ENCODE measurements at regions not wholly inside any gene's neighbourhood (a gene's known extent, or its start where the extent isn't known, plus 50 kb on each side); places are given as distances from the start of the nearest gene placed in this dataset.

GRCh38 chr15:39209548-39210211, 371.2 kb upstream of the THBS1 start:
- H3K9me3 Mint-ChIP-seq: peaks cover 10% of the 10 kb centered on the region
- H3K36me3 Mint-ChIP-seq: no peaks in the 10 kb centered on the region
- no peak overlapping the region for H3K4me3 Mint-ChIP-seq
- H3K4me1 Mint-ChIP-seq: no peaks in the 10 kb centered on the region
- no peak for DNase-seq
- H3K27ac Mint-ChIP-seq: no peak overlapping the region
- peaks cover 14% of the 10 kb centered on the region for H3K27me3 Mint-ChIP-seq

- no peaks in the 10 kb centered on the region for H3K4me1 Mint-ChIP-seq
- H3K9me3 Mint-ChIP-seq: peaks cover 10% of the 10 kb centered on the region
- peaks cover 20% of the 10 kb centered on the region for H3K27me3 Mint-ChIP-seq
- H3K36me3 Mint-ChIP-seq: no peaks in the 10 kb centered on the region
- DNase-seq: no peak
- no peak overlapping the region for H3K4me3 Mint-ChIP-seq
- no peak overlapping the region for H3K27ac Mint-ChIP-seq
Measured at GRCh38 chr15:39211108-39211979, 369.5 kb upstream of the THBS1 start.

- Mint-ChIP-seq H3K4me3 (no peak overlapping the region), H3K4me1 (no peaks in the 10 kb centered on the region), H3K27ac (no peak overlapping the region), H3K9me3 (peaks cover 10% of the 10 kb centered on the region), H3K27me3 (peaks cover 30% of the 10 kb centered on the region), H3K36me3 (no peaks in the 10 kb centered on the region)
- no peak for DNase-seq
Measured at GRCh38 chr15:39213385-39213840, 367.5 kb upstream of the THBS1 start.

- H3K9me3 Mint-ChIP-seq: peaks cover 10% of the 10 kb centered on the region
- no peaks in the 10 kb centered on the region for H3K4me1 Mint-ChIP-seq
- H3K27me3 Mint-ChIP-seq: peaks cover 40% of the 10 kb centered on the region
- no peak overlapping the region for H3K4me3 Mint-ChIP-seq
- H3K27ac Mint-ChIP-seq: no peak overlapping the region
- no peak for DNase-seq
- no peaks in the 10 kb centered on the region for H3K36me3 Mint-ChIP-seq
Measured at GRCh38 chr15:39215015-39215414, 365.9 kb upstream of the THBS1 start.

GRCh38 chr15:39216816-39217215, 364.1 kb upstream of the THBS1 start:
- Mint-ChIP-seq H3K36me3 (no peaks in the 10 kb centered on the region), H3K4me3 (no peak overlapping the region), H3K27ac (no peak overlapping the region), H3K27me3 (peaks cover 45% of the 10 kb centered on the region), H3K9me3 (peaks cover 3% of the 10 kb centered on the region), H3K4me1 (no peaks in the 10 kb centered on the region)
- DNase-seq: no peak

- peaks cover 32% of the 10 kb centered on the region for H3K27me3 Mint-ChIP-seq
- H3K9me3 Mint-ChIP-seq: peaks cover 1% of the 10 kb centered on the region
- no peaks in the 10 kb centered on the region for H3K36me3 Mint-ChIP-seq
- DNase-seq: no peak
- no peak overlapping the region for H3K4me3 Mint-ChIP-seq
- no peak overlapping the region for H3K27ac Mint-ChIP-seq
- no peaks in the 10 kb centered on the region for H3K4me1 Mint-ChIP-seq
Measured at GRCh38 chr15:39219608-39220007, 361.3 kb upstream of the THBS1 start.

GRCh38 chr15:39226169-39226937, 354.5 kb upstream of the THBS1 start:
- no peak for DNase-seq
- Mint-ChIP-seq H3K4me3 (no peak overlapping the region), H3K27me3 (peaks cover 10% of the 10 kb centered on the region), H3K27ac (no peak overlapping the region), H3K4me1 (no peaks in the 10 kb centered on the region), H3K36me3 (no peaks in the 10 kb centered on the region), H3K9me3 (peaks cover 1% of the 10 kb centered on the region)

GRCh38 chr15:39227001-39227400, 353.9 kb upstream of the THBS1 start:
- Mint-ChIP-seq H3K27me3 (peaks cover 10% of the 10 kb centered on the region), H3K4me3 (no peak overlapping the region), H3K4me1 (no peaks in the 10 kb centered on the region), H3K9me3 (peaks cover 1% of the 10 kb centered on the region), H3K27ac (no peak overlapping the region), H3K36me3 (no peaks in the 10 kb centered on the region)
- no peak for DNase-seq

- DNase-seq: no peak
- Mint-ChIP-seq H3K4me3 (no peak overlapping the region), H3K27me3 (peaks cover 13% of the 10 kb centered on the region), H3K27ac (no peak overlapping the region), H3K4me1 (no peaks in the 10 kb centered on the region), H3K9me3 (peaks cover 1% of the 10 kb centered on the region), H3K36me3 (no peaks in the 10 kb centered on the region)
Measured at GRCh38 chr15:39228889-39229288, 352.0 kb upstream of the THBS1 start.

GRCh38 chr15:39230205-39230907, 350.5 kb upstream of the THBS1 start:
- H3K4me3 Mint-ChIP-seq: no peak overlapping the region
- H3K36me3 Mint-ChIP-seq: no peaks in the 10 kb centered on the region
- DNase-seq: no peak
- H3K27ac Mint-ChIP-seq: no peak overlapping the region
- H3K27me3 Mint-ChIP-seq: peaks cover 13% of the 10 kb centered on the region
- no peaks in the 10 kb centered on the region for H3K4me1 Mint-ChIP-seq
- no peaks in the 10 kb centered on the region for H3K9me3 Mint-ChIP-seq

- Mint-ChIP-seq H3K9me3 (no peaks in the 10 kb centered on the region), H3K27me3 (peaks cover 13% of the 10 kb centered on the region), H3K4me3 (no peak overlapping the region), H3K36me3 (no peaks in the 10 kb centered on the region), H3K4me1 (no peaks in the 10 kb centered on the region), H3K27ac (no peak overlapping the region)
- no peak for DNase-seq
Measured at GRCh38 chr15:39230908-39231285, 350.0 kb upstream of the THBS1 start.

- Mint-ChIP-seq H3K27ac (no peak overlapping the region), H3K4me3 (no peak overlapping the region), H3K4me1 (no peaks in the 10 kb centered on the region), H3K27me3 (peaks cover 4% of the 10 kb centered on the region), H3K9me3 (no peaks in the 10 kb centered on the region), H3K36me3 (no peaks in the 10 kb centered on the region)
- no peak for DNase-seq
Measured at GRCh38 chr15:39232512-39232911, 348.4 kb upstream of the THBS1 start.

- H3K4me3 Mint-ChIP-seq: no peak overlapping the region
- no peak for DNase-seq
- H3K4me1 Mint-ChIP-seq: no peaks in the 10 kb centered on the region
- H3K27me3 Mint-ChIP-seq: peaks cover 4% of the 10 kb centered on the region
- H3K9me3 Mint-ChIP-seq: no peaks in the 10 kb centered on the region
- H3K27ac Mint-ChIP-seq: no peak overlapping the region
- H3K36me3 Mint-ChIP-seq: no peaks in the 10 kb centered on the region
Measured at GRCh38 chr15:39235084-39235795, 345.6 kb upstream of the THBS1 start.

- Mint-ChIP-seq H3K4me3 (no peak overlapping the region), H3K27ac (no peak overlapping the region), H3K9me3 (peaks cover 2% of the 10 kb centered on the region), H3K27me3 (peaks cover 8% of the 10 kb centered on the region), H3K4me1 (no peaks in the 10 kb centered on the region), H3K36me3 (no peaks in the 10 kb centered on the region)
- DNase-seq: no peak
Measured at GRCh38 chr15:39236375-39236774, 344.5 kb upstream of the THBS1 start.
